Cardiac septum (tissue), 1 donor: ENCODE measurements at regions not wholly inside any gene's neighbourhood (a gene's known extent, or its start where the extent isn't known, plus 50 kb on each side); places are given as distances from the start of the nearest gene placed in this dataset.
"Not testable (repeated sequence)": the region's sequence is repeated elsewhere in the genome, so short reads cannot be mapped to it uniquely, and the experiment has no call there.

ENCODE experiments used
- DNase-seq: peaks from one replicate; pipeline ENCODE4 v3.0.0-alpha.2; 2020; ENCODE audit warnings: low spot score
- intact Hi-C: fragments of 100-400 bp; cut with DNase I; formaldehyde crosslinking; loops from one replicate; pipeline ENCODE4 v1.14.0; 2022
- donor health status: DM: no; HTN: no; CAD: no.

DNA sequence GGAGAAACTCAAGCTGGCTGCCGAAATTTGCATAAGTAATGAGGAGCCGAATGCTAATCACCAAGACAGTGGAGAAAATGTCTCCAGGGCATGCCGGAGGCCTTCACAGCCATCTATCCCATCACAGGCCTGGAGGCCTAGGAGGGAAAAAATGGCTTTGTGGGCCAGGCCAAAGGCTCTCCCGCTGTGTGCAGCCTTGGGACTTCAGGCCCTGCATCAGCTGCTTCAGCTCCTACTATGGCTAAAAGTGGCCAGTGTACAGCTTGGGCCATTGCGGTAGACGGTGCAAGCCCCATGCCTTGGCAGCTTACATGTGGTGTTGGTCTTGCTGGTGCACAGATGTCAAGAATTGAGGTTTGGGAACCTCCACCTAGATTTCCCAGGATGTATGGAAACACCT, 162.6 kb upstream of the FAM47A start:
- intact Hi-C loops, result loop anchor here (10.0 kb wide), 1 partner anchor 860 kb away; no protein-coding TSS in a partner anchor
- no peak for DNase-seq

DNA sequence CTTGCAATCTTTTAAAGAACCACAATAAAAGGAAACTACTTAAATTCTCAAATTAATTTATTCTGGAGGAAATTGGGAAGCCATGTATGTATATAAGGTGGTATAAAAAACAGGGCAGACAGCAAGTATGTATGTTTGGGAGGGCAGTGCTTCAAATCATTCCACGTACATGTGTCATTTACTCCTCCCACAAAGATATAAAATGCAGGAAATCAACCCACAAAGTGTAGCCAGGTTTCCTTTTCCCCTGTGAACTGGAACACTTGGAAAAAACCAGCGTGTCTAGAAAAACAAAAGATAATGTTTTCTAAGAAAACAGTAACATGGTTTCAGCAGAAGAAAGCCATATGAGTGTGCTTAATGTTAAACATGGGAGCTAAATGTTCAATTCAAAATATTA, 156.7 kb upstream of the FAM47A start:
- intact Hi-C loops, result no loop called here

GRCh38 chrX:34279866-34280560, 147.9 kb upstream of the FAM47A start:
- DNase-seq, result no peak
- intact Hi-C loops, result no loop called here

More for the DNA sequence above, 156.7 kb upstream of the FAM47A start:
- DNase-seq, result no peak

- intact Hi-C loops, result no loop called here
- DNase-seq, result no peak
Measured at GRCh38 chrX:34275699-34276098, 143.6 kb upstream of the FAM47A start.

- intact Hi-C loops, result no loop called here
- DNase-seq, result no peak
Measured at GRCh38 chrX:34270434-34270833, 138.3 kb upstream of the FAM47A start.

DNA sequence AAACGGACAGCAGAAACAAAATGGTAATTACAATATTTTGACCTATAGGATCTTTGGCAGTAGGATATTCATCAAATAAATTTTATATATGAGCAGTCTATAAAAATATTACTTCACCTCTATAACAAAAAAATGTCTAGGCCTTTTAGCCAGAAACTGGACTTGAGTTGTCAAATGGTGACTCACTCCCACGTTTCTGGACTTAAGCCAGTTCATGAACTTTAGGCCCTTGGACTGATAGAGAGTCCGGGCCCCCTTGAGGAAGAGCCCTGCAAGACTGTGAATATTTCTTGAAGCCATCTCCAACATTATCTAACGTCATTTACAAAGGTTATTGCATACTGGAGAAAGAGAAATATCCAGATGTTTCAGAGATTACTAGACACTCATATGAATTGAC, 106.8 kb upstream of the FAM47A start:
- intact Hi-C loops, result no loop called here
- no peak for DNase-seq

DNA sequence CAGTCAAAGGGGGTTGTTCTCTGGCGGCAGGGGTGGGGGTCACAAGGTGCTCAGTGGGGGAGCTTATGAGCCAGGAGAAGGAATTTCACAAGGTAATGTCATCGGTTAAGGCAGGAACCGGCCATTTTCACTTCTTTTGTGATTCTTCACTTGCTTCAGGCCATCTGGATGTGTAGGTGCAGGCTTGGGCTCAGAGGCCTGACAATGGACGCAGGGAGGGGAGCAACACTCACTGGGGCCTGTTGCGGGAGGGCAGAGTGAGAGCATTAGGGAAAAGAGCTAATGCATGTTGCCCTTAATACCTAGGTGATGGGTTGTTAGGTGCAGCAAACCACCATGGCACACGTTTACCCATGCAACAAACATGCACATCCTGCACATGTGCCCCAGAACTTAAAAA, 98.0 kb upstream of the FAM47A start:
- DNase-seq, intact Hi-C loops: not testable (repeated sequence)

DNA sequence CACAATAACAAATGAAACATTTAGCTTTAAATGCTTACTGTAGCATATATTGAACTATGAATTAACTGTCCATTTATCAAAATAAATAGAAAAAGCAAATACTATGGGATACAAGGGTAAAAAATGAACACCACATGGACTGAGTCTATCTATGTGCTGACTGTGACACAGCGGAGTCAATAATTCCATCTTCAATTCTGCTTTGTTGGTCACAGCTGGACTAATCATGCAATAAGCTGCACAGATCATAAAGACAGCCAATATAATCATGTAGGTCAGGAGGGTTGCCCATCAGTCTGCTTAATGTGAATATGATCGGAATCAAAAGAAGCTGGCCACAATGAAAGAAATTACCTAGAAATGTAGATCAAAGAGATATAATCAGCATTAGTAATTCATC, 95.7 kb upstream of the FAM47A start:
- intact Hi-C loops, result no loop called here

DNA sequence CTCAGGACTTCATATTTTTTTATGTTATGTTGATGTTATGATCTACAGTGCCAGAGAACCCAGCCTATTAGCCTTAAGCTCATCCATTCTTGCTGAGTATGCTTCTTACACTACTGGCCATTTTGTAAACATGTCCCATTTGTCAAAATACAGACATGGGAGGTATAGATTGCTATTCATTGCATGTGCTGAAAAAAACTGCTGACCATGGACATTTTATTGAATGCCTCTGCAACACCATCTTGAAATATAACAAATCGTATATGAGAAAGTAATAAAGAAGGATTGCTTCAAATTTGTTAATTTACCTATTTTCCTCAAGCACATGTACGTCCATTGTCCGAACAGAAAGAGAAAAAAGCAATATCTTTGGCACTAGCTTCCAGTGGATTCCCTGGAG, 91.5 kb upstream of the FAM47A start:
- intact Hi-C loops, result no loop called here
- DNase-seq, result no peak

More for the DNA sequence above, 95.7 kb upstream of the FAM47A start:
- no peak for DNase-seq

- DNase-seq, result no peak
- intact Hi-C loops, result no loop called here
Measured at GRCh38 chrX:34218063-34218462, 85.9 kb upstream of the FAM47A start.

DNA sequence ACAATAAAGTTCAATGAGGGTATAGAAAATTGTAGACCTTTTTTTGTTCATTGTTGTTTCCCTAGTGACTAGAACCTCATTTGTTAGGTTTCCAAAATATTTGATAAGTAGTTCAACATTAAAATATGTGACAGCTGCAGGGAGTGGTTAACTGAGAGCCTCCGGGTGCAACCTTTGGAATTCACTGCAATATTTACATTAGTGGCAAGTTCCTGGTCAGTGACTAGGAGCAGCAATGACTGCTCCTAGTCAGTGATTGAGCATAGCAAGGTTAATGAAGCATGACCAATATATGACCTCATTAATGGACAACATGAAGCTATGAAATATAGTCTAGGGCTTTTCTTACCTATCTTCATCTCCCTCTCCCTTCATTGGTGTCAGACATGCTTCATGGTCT, 65.8 kb upstream of the FAM47A start:
- intact Hi-C loops, result no loop called here
- no peak for DNase-seq
